ENCODE measurements at regions not wholly inside any gene's neighbourhood (a gene's known extent, or its start where the extent isn't known, plus 50 kb on each side); places are given as distances from the start of the nearest gene placed in this dataset.

DNA sequence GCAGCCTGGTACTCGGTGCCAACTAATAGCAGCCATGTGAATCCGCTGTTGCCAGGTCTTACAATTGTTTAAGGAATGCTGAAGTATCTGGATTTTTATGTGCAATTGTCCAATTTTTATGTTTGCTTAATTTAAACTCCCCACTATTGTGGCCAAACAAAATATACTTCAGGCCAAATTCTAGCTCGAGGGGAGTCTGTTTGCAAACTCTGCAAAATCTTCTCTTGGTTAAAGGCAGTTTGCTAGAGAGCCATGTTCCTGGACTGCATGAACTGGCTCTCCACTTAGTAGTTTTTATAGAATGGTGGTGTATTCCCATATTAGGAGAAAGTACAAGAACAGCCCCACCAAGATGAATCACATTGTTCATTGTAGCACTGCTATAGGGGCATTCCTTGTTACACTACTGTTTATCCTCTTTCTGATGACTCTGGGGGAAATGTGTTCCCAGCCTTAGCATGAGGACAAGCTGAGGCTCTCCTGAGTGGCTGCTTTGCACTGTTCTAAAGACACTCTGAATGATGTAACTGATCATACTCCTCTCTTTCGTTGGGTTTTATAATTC, 178.0 kb upstream of the GLI3 start:
- Histone ChIP-seq H3K36me3 (ENCODE audit: insufficient read depth, low read length) (no peaks in the 10 kb centered on the region), H3K27me3 (ENCODE audit: insufficient read depth, low read length, poor library complexity) (no peaks in the 10 kb centered on the region), H3K9me3 (ENCODE audit: insufficient read depth, low read length, severe bottlenecking) (no peaks in the 10 kb centered on the region), H4K20me1 (ENCODE audit: insufficient read depth, low read length) (no peaks in the 10 kb centered on the region), H3K4me3 (ENCODE audit: low read depth in 1 of 2, low read length in 2 of 2) (no peak overlapping the region), H3K9ac (ENCODE audit: low read depth, low read length) (no peak overlapping the region), H3K79me2 (ENCODE audit: insufficient read depth, low read length) (no peaks in the 10 kb centered on the region), H3K4me2 (ENCODE audit: insufficient read depth, low read length) (no peak overlapping the region), H3K27ac (ENCODE audit: low read length) (no peak overlapping the region), H3K4me1 (ENCODE audit: insufficient read depth, low read length) (no peaks in the 10 kb centered on the region), H2AFZ (ENCODE audit: low read depth, low read length) (no peak overlapping the region)
- DNase-seq = no peak
- no peak for TF ChIP-seq EZH2 (IDR thresholded peaks at IDR 0.05; ENCODE audit: borderline replicate concordance, low read depth, low read length, severe bottlenecking)
- TF ChIP-seq, protein P1, sequence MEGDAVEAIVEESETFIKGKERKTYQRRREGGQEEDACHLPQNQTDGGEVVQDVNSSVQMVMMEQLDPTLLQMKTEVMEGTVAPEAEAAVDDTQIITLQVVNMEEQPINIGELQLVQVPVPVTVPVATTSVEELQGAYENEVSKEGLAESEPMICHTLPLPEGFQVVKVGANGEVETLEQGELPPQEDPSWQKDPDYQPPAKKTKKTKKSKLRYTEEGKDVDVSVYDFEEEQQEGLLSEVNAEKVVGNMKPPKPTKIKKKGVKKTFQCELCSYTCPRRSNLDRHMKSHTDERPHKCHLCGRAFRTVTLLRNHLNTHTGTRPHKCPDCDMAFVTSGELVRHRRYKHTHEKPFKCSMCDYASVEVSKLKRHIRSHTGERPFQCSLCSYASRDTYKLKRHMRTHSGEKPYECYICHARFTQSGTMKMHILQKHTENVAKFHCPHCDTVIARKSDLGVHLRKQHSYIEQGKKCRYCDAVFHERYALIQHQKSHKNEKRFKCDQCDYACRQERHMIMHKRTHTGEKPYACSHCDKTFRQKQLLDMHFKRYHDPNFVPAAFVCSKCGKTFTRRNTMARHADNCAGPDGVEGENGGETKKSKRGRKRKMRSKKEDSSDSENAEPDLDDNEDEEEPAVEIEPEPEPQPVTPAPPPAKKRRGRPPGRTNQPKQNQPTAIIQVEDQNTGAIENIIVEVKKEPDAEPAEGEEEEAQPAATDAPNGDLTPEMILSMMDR (IDR thresholded peaks at IDR 0.05; ENCODE audit: borderline replicate concordance, extremely low read depth, low read length, poor library complexity, severe bottlenecking) = no peak
- ATAC-seq (ENCODE audit: insufficient read depth, low read depth) = no peak

DNA sequence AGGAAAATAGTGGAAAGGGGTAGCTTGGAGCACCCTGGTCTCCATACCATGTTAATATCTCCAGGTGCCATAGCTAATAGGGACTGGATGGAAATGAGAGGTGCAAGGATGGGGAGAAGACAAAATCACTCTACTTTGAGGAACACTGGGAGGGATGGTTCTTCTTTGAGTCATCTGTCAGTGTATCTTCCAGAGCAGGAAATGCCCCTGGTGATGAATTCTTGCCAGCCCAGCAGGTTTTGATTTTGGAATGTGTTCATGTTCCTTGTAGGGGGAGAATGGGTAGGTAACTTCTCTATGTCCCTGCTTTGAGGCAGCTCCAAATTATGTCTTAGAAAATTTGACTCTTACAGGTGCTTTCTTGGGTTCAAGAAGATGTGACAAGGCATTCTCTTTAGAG, 177.0 kb upstream of the GLI3 start:
- H3K4me3 ChIP-seq (ENCODE audit: low read depth in 1 of 2, low read length in 2 of 2) = no peak overlapping the region
- H3K27me3 ChIP-seq (ENCODE audit: insufficient read depth, low read length, poor library complexity) = no peaks in the 10 kb centered on the region
- no peaks in the 10 kb centered on the region for H4K20me1 ChIP-seq (ENCODE audit: insufficient read depth, low read length)
- no peak overlapping the region for H3K27ac ChIP-seq (ENCODE audit: low read length)
- H3K36me3 ChIP-seq (ENCODE audit: insufficient read depth, low read length) = no peaks in the 10 kb centered on the region
- H3K4me1 ChIP-seq (ENCODE audit: insufficient read depth, low read length) = no peaks in the 10 kb centered on the region
- H3K9me3 ChIP-seq (ENCODE audit: insufficient read depth, low read length, severe bottlenecking) = no peaks in the 10 kb centered on the region
- DNase-seq (no peak), ATAC-seq (ENCODE audit: insufficient read depth, low read depth) (no peak)
- no peaks in the 10 kb centered on the region for H3K79me2 ChIP-seq (ENCODE audit: insufficient read depth, low read length)
- TF ChIP-seq, protein P1 (IDR thresholded peaks at IDR 0.05; ENCODE audit: borderline replicate concordance, extremely low read depth, low read length, poor library complexity, severe bottlenecking) = no peak
- no peak for TF ChIP-seq EZH2 (IDR thresholded peaks at IDR 0.05; ENCODE audit: borderline replicate concordance, low read depth, low read length, severe bottlenecking)
- no peak overlapping the region for H2AFZ ChIP-seq (ENCODE audit: low read depth, low read length)
- H3K4me2 ChIP-seq (ENCODE audit: insufficient read depth, low read length) = no peak overlapping the region
- no peak overlapping the region for H3K9ac ChIP-seq (ENCODE audit: low read depth, low read length)

- Histone ChIP-seq H3K9me3 (ENCODE audit: insufficient read depth, low read length, severe bottlenecking) (no peaks in the 10 kb centered on the region), H3K4me3 (ENCODE audit: low read depth in 1 of 2, low read length in 2 of 2) (no peak overlapping the region), H4K20me1 (ENCODE audit: insufficient read depth, low read length) (no peaks in the 10 kb centered on the region), H3K4me1 (ENCODE audit: insufficient read depth, low read length) (no peaks in the 10 kb centered on the region), H3K27me3 (ENCODE audit: insufficient read depth, low read length, poor library complexity) (no peaks in the 10 kb centered on the region), H3K27ac (ENCODE audit: low read length) (no peak overlapping the region), H3K79me2 (ENCODE audit: insufficient read depth, low read length) (no peaks in the 10 kb centered on the region), H2AFZ (ENCODE audit: low read depth, low read length) (no peak overlapping the region), H3K4me2 (ENCODE audit: insufficient read depth, low read length) (no peak overlapping the region), H3K9ac (ENCODE audit: low read depth, low read length) (no peak overlapping the region), H3K36me3 (ENCODE audit: insufficient read depth, low read length) (no peaks in the 10 kb centered on the region)
- TF ChIP-seq EZH2 (IDR thresholded peaks at IDR 0.05; ENCODE audit: borderline replicate concordance, low read depth, low read length, severe bottlenecking) = no peak
- TF ChIP-seq, protein P1 (IDR thresholded peaks at IDR 0.05; ENCODE audit: borderline replicate concordance, extremely low read depth, low read length, poor library complexity, severe bottlenecking) = no peak
- no peak for ATAC-seq (ENCODE audit: insufficient read depth, low read depth)
- no peak for DNase-seq
These were observed 172.3 kb upstream of the GLI3 start for GRCh38 chr7:42409296-42409695.

- no peaks in the 10 kb centered on the region for H3K9me3 ChIP-seq (ENCODE audit: insufficient read depth, low read length, severe bottlenecking)
- DNase-seq (no peak), ATAC-seq (ENCODE audit: insufficient read depth, low read depth) (no peak)
- H3K4me2 ChIP-seq (ENCODE audit: insufficient read depth, low read length) = no peak overlapping the region
- no peak overlapping the region for H2AFZ ChIP-seq (ENCODE audit: low read depth, low read length)
- no peaks in the 10 kb centered on the region for H3K36me3 ChIP-seq (ENCODE audit: insufficient read depth, low read length)
- TF ChIP-seq EZH2 (IDR thresholded peaks at IDR 0.05; ENCODE audit: borderline replicate concordance, low read depth, low read length, severe bottlenecking) = no peak
- TF ChIP-seq, protein P1 (IDR thresholded peaks at IDR 0.05; ENCODE audit: borderline replicate concordance, extremely low read depth, low read length, poor library complexity, severe bottlenecking) = no peak
- no peaks in the 10 kb centered on the region for H3K27me3 ChIP-seq (ENCODE audit: insufficient read depth, low read length, poor library complexity)
- no peaks in the 10 kb centered on the region for H3K79me2 ChIP-seq (ENCODE audit: insufficient read depth, low read length)
- H3K27ac ChIP-seq (ENCODE audit: low read length) = no peak overlapping the region
- H3K9ac ChIP-seq (ENCODE audit: low read depth, low read length) = no peak overlapping the region
- no peaks in the 10 kb centered on the region for H3K4me1 ChIP-seq (ENCODE audit: insufficient read depth, low read length)
- no peak overlapping the region for H3K4me3 ChIP-seq (ENCODE audit: low read depth in 1 of 2, low read length in 2 of 2)
- no peaks in the 10 kb centered on the region for H4K20me1 ChIP-seq (ENCODE audit: insufficient read depth, low read length)
These were observed 170.8 kb upstream of the GLI3 start for GRCh38 chr7:42407833-42408232.

All from DND-41 (cell line).